HTR-8/SVneo (cell line): ENCODE measurements at regions not wholly inside any gene's neighbourhood (a gene's known extent, or its start where the extent isn't known, plus 50 kb on each side); places are given as distances from the start of the nearest gene placed in this dataset.
"Not testable (repeated sequence)": the region's sequence is repeated elsewhere in the genome, so short reads cannot be mapped to it uniquely, and the experiment has no call there.

ENCODE experiments used
- DNase-seq: peaks from one replicate; pipeline ENCODE4 v3.0.0; 2011; ENCODE audit warnings: low spot score, mixed read lengths; ENCODE audit not compliant: insufficient read length
- FAIRE-seq: peaks from 2 replicates; lab custom pipeline; 2011; peaks lifted over from hg19 to GRCh38; lab: Jason Lieb, UNC

- FAIRE-seq = no peak
- no peak for DNase-seq
These were observed 295.0 kb downstream of the RAD51AP2 start for GRCh38 chr2:17223211-17223610.

GRCh38 chr2:17208511-17208910 is 309.7 kb downstream of the RAD51AP2 start:
- no peak for DNase-seq
- FAIRE-seq = no peak

GRCh38 chr2:17206771-17207170 is 311.5 kb downstream of the RAD51AP2 start:
- FAIRE-seq = no peak
- no peak for DNase-seq

GRCh38 chr2:17204214-17204613 is 314.0 kb downstream of the RAD51AP2 start:
- not testable (repeated sequence) for DNase-seq

GRCh38 chr2:17202628-17203027 is 315.6 kb downstream of the RAD51AP2 start:
- FAIRE-seq = not testable (repeated sequence)

More at GRCh38 chr2:17204214-17204613, 314.0 kb downstream of the RAD51AP2 start:
- not testable (repeated sequence) for FAIRE-seq

GRCh38 chr2:17199741-17200140 is 318.5 kb downstream of the RAD51AP2 start:
- DNase-seq (no peak), FAIRE-seq (no peak)

More at GRCh38 chr2:17202628-17203027, 315.6 kb downstream of the RAD51AP2 start:
- DNase-seq = not testable (repeated sequence)

- FAIRE-seq (no peak), DNase-seq (no peak)
These were observed 321.9 kb downstream of the RAD51AP2 start for GRCh38 chr2:17196380-17196779.

GRCh38 chr2:17195016-17195415 is 323.2 kb downstream of the RAD51AP2 start:
- DNase-seq = no peak
- FAIRE-seq = no peak

GRCh38 chr2:17194083-17194482 is 324.2 kb downstream of the RAD51AP2 start:
- DNase-seq (no peak), FAIRE-seq (no peak)

GRCh38 chr2:17193433-17193890 is 324.8 kb downstream of the RAD51AP2 start:
- DNase-seq, FAIRE-seq: not testable (repeated sequence)

- DNase-seq (no peak), FAIRE-seq (no peak)
These were observed 327.0 kb downstream of the RAD51AP2 start for GRCh38 chr2:17191223-17191622.

- DNase-seq (no peak), FAIRE-seq (no peak)
These were observed 327.7 kb downstream of the RAD51AP2 start for GRCh38 chr2:17190527-17190926.

GRCh38 chr2:17188721-17189120 is 329.5 kb downstream of the RAD51AP2 start:
- no peak for DNase-seq
- FAIRE-seq = no peak

GRCh38 chr2:17184512-17184911 is 333.7 kb downstream of the RAD51AP2 start:
- FAIRE-seq = no peak
- DNase-seq = no peak

- FAIRE-seq (no peak), DNase-seq (no peak)
These were observed 335.8 kb downstream of the RAD51AP2 start for GRCh38 chr2:17182399-17182798.

- no peak for DNase-seq
- no peak for FAIRE-seq
These were observed 337.0 kb downstream of the RAD51AP2 start for GRCh38 chr2:17181051-17181752.

- FAIRE-seq (no peak), DNase-seq (no peak)
These were observed 339.0 kb downstream of the RAD51AP2 start for GRCh38 chr2:17179145-17179808.

- FAIRE-seq = no peak
- DNase-seq = no peak
These were observed 341.2 kb downstream of the RAD51AP2 start for GRCh38 chr2:17177088-17177487.

GRCh38 chr2:17171446-17172049 is 346.7 kb downstream of the RAD51AP2 start:
- FAIRE-seq (no peak), DNase-seq (no peak)

- FAIRE-seq (no peak), DNase-seq (no peak)
These were observed 351.7 kb downstream of the RAD51AP2 start for GRCh38 chr2:17166506-17166905.

GRCh38 chr2:17164550-17164949 is 353.7 kb downstream of the RAD51AP2 start:
- FAIRE-seq = no peak
- DNase-seq = no peak
